MM.1S (cell line): ENCODE measurements at regions not wholly inside any gene's neighbourhood (a gene's known extent, or its start where the extent isn't known, plus 50 kb on each side); places are given as distances from the start of the nearest gene placed in this dataset.
A peak's percentile ranks its signal among the peaks of the same experiment; 100 is the strongest.

Source experiments
- DNase-seq: peaks from one replicate; pipeline ENCODE4 v3.0.0-alpha.2; 2015
- H2AFZ ChIP-seq: fragments of 300-600 bp; sonication (generic); 2 replicates; pipeline ENCODE4 v1.6.0; 2016; ENCODE audit warnings: antibody characterized with exemption, low read length
- H3F3A ChIP-seq: fragments of 300-600 bp; sonication (generic); 2 replicates; pipeline ENCODE4 v1.6.1; 2016; ENCODE audit warnings: mild to moderate bottlenecking, antibody characterized with exemption, low read length, moderate library complexity, mixed read lengths; ENCODE audit not compliant: insufficient read depth
- H3K27ac ChIP-seq: fragments of 300-600 bp; sonication (generic); 2 replicates; pipeline ENCODE4 v1.5.1; 2016; ENCODE audit warnings: mild to moderate bottlenecking, low read length
- H3K27me3 ChIP-seq: fragments of 300-600 bp; sonication (generic); replicated peaks from 2 replicates; pipeline ENCODE4 v1.6.0; 2016; ENCODE audit warnings: low read length; ENCODE audit not compliant: insufficient read depth
- H3K36me3 ChIP-seq: fragments of 300-600 bp; sonication (generic); replicated peaks from 2 replicates; pipeline ENCODE4 v1.6.1; 2016; ENCODE audit warnings: mild to moderate bottlenecking, low read length, mixed read lengths; ENCODE audit not compliant: insufficient read depth
- H3K4me1 ChIP-seq: fragments of 300-600 bp; sonication (generic); 2 replicates; pipeline ENCODE4 v1.6.1; 2016; ENCODE audit warnings: low read length, mixed read lengths
- H3K4me2 ChIP-seq: fragments of 300-600 bp; sonication (generic); 2 replicates; pipeline ENCODE4 v1.6.0; 2016; ENCODE audit warnings: low read depth, low read length
- H3K4me3 ChIP-seq: fragments of 300-600 bp; sonication (generic); 2 replicates; pipeline ENCODE4 v1.5.1; 2016; ENCODE audit warnings: low read length, mixed read lengths
- H3K79me2 ChIP-seq: fragments of 300-600 bp; sonication (generic); 2 replicates; pipeline ENCODE4 v1.6.1; 2016; ENCODE audit warnings: mixed run types, low read length, mixed read lengths
- H3K9ac ChIP-seq: fragments of 300-600 bp; sonication (generic); 2 replicates; pipeline ENCODE4 v1.6.1; 2016; ENCODE audit warnings: low read length, mixed read lengths
- H3K9me2 ChIP-seq: fragments of 300-600 bp; sonication (generic); replicated peaks from 2 replicates; pipeline ENCODE4 v1.6.1; 2016; ENCODE audit warnings: mild to moderate bottlenecking, low read length, mixed read lengths; ENCODE audit not compliant: insufficient read depth
- H3K9me3 ChIP-seq: fragments of 300-600 bp; sonication (generic); replicated peaks from 2 replicates; pipeline ENCODE4 v1.6.1; 2016; ENCODE audit warnings: mild to moderate bottlenecking, low read length, mixed read lengths; ENCODE audit not compliant: insufficient read depth
- H4K20me1 ChIP-seq: fragments of 300-600 bp; sonication (generic); 2 replicates; pipeline ENCODE4 v1.6.1; 2016; ENCODE audit warnings: mild to moderate bottlenecking, low read length, moderate library complexity, mixed read lengths; ENCODE audit not compliant: insufficient read depth
- CTCF ChIP-seq: fragments of 300-600 bp; sonication (generic); IDR thresholded peaks from 2 replicates; pipeline ENCODE4 v1.5.1; 2016; ENCODE audit warnings: antibody characterized with exemption, low read length, mixed read lengths
- EZH2 ChIP-seq: fragments of 300-600 bp; sonication (generic); optimal IDR thresholded peaks from 2 replicates; pipeline ENCODE3; 2017; ENCODE audit warnings: low read depth, mild to moderate bottlenecking, antibody characterized with exemption, low read length, mixed read lengths
- EZH2phosphoT487 ChIP-seq: fragments of 300-600 bp; sonication (generic); IDR thresholded peaks from 2 replicates; pipeline ENCODE4 v1.6.1; 2018; ENCODE audit warnings: antibody characterized with exemption, low read length

GRCh38 chr4:149988087-149988410 is 90.2 kb upstream of the DCLK2 start:
- no peak for TF ChIP-seq CTCF
- TF ChIP-seq EZH2, result no peak
- no peak for TF ChIP-seq EZH2phosphoT487
- Histone ChIP-seq H3K9ac (no peak overlapping the region), H3K4me1 (peaks cover 4% of the 10 kb centered on the region; the same call in 1 of the 2 replicates), H3K79me2 (no peaks in the 10 kb centered on the region), H3K36me3 (no peaks in the 10 kb centered on the region), H2AFZ (no peak overlapping the region), H3K4me2 (no peak overlapping the region), H3K9me2 (no peaks in the 10 kb centered on the region), H3F3A (0 out of 2 replicates have a peak, but pooled peaks cover 4% of the 10 kb centered on the region), H3K9me3 (no peaks in the 10 kb centered on the region), H3K27me3 (no peaks in the 10 kb centered on the region), H4K20me1 (no peaks in the 10 kb centered on the region), H3K27ac (no peak overlapping the region), H3K4me3 (no peak overlapping the region)
- no peak for DNase-seq

GRCh38 chr4:149993030-149993429 is 85.2 kb upstream of the DCLK2 start:
- Histone ChIP-seq H3K4me2 (peak overlapping the region; percentile 50; the same call in 1 of the 2 replicates), H3F3A (0 out of 2 replicates have a peak, but pooled peaks cover 4% of the 10 kb centered on the region), H3K4me1 (peaks cover 13% of the 10 kb centered on the region), H3K9me3 (no peaks in the 10 kb centered on the region), H2AFZ (no peak overlapping the region), H3K27me3 (no peaks in the 10 kb centered on the region), H3K79me2 (no peaks in the 10 kb centered on the region), H3K4me3 (no peak overlapping the region), H3K9ac (no peak overlapping the region), H3K9me2 (no peaks in the 10 kb centered on the region), H3K36me3 (no peaks in the 10 kb centered on the region), H3K27ac (peak overlapping the region; percentile 59; the same call in 1 of the 2 replicates), H4K20me1 (no peaks in the 10 kb centered on the region)
- peak; percentile 94 for DNase-seq
- no peak for TF ChIP-seq CTCF
- no peak for TF ChIP-seq EZH2phosphoT487
- no peak for TF ChIP-seq EZH2

- Histone ChIP-seq H3K4me2 (no peak overlapping the region), H2AFZ (no peak overlapping the region), H3K4me3 (no peak overlapping the region), H3F3A (0 out of 2 replicates have a peak, but pooled peaks cover 4% of the 10 kb centered on the region), H3K27me3 (no peaks in the 10 kb centered on the region), H3K9me3 (no peaks in the 10 kb centered on the region), H4K20me1 (no peaks in the 10 kb centered on the region), H3K36me3 (no peaks in the 10 kb centered on the region), H3K9ac (no peak overlapping the region), H3K79me2 (no peaks in the 10 kb centered on the region), H3K4me1 (peaks cover 20% of the 10 kb centered on the region), H3K9me2 (no peaks in the 10 kb centered on the region), H3K27ac (no peak overlapping the region)
- no peak for TF ChIP-seq EZH2phosphoT487
- no peak for TF ChIP-seq CTCF
- no peak for TF ChIP-seq EZH2
- no peak for DNase-seq
Measured at GRCh38 chr4:149995134-149995756, 83.0 kb upstream of the DCLK2 start.
